HG03460 (cell line): ENCODE measurements at regions not wholly inside any gene's neighbourhood (a gene's known extent, or its start where the extent isn't known, plus 50 kb on each side); places are given as distances from the start of the nearest gene placed in this dataset.

Experiments
- ATAC-seq: cut with Tn5 transposase; IDR thresholded peaks from one replicate; pipeline ENCODE4 v1.9.1; 2021; ENCODE audit not compliant: unreplicated experiment

DNA sequence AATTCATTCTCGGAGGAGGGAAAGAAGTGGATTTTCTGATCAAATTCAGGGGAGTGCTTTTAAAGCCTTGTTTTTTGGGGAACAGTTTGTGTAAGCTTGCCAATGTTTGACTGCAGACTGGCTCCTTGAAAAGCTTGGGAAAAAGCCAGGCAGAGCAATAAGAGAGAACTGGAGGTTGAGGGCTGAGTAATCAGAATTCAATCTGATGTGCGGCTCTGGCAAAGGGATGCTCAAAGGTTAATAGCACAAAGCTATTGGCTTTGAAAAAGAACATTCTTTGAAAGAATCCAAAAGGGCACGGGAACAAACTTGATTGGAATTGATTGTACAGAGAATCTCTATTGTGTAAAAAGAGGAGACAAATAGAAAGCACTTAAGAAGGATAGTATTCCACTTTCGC lies 279.3 kb downstream of the YTHDC2 start:
- ATAC-seq, result no peak

DNA sequence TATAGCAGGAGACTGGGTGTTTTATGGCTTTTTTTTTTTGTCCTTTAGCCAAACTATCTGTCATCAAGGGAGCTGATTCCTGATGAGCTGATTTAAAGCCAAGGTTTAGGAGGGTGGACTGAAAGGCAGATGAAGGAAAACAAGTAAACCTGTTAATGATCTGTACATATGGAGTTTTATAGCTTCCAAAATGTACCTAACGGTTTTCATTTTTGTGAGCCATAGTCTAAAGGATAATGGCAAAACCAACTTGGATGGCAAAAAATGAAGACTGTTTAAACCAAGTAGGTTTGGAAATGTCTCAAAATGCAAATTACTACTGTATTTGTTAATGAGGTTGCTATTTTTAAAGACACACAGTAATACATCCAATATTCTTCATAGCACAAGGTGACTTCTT lies 281.5 kb downstream of the YTHDC2 start:
- no peak for ATAC-seq

DNA sequence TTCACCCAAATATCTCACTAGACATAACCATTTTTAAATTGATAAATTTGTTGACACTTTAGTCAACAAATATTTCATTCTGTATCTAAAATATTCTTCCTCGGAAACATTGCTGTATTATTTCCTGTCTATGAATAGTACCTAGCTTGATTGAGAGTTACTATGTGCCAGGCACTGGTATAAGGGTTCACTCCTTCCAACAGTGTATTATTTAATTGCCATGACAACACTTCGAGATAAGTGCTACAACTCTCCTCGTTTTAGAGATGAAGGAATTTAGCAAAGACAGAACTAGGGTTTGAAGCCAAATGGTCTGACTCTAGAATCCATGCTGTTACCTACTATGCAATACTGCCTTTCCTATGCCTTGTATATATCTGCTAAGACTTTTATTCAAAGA lies 287.2 kb downstream of the YTHDC2 start:
- no peak for ATAC-seq

DNA sequence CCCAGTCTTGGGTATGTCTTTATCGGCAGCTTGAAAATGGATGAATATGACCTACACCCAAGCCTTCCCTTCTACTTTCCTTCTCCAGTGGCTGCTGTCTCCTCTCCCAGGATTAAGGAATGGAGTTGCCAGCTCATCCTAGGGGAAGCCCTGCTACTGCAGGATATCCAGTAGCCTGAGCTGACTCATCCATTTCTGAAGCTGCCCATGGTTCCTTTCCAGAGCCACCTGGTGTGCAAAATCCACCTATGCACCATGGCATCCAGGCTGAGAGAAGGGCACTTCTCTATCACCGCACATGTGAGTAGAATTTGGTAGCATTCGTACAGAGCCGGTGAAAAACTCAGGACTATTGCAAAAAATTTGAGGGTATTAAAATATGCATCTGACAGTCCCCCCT lies 290.8 kb downstream of the YTHDC2 start:
- ATAC-seq, result no peak

DNA sequence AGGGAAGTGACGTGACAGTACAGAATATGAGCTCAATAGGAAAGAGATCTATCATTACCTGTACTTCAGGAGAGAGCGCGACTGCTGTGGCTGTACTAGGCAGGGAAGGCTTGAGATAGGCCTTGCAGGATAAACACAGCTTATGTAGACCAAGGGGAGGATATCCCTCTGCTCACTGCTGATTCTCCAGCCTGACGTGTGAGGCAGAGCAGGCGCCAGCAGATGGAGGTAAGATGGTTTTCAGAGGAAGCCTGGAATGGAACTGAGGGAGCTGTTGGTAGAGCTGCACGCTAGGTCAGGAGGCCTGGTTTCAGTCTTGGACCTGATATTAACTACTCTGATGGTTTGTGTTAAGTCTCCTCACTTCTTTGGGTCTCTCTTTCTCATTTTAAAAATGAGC lies 291.4 kb downstream of the YTHDC2 start:
- no peak for ATAC-seq

DNA sequence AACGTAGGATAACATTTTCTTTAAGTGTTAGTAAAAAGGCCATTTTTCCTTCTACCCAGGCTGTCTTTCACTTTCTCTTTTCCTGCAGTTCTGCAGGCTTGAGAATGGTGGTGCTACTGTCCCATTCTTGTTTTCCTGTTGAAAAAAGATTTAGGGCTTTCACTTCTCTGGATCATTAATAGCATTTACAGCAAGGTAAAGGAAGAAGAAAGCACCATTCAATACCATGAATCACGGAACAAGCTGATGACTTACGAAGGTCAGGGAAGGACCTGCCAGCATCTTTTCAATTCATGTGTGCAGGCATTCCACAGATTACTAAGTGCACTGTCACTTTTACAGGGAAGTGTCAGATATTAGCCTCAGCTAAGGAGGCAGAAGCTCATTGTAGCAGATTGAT lies 292.8 kb downstream of the YTHDC2 start:
- ATAC-seq, result no peak

DNA sequence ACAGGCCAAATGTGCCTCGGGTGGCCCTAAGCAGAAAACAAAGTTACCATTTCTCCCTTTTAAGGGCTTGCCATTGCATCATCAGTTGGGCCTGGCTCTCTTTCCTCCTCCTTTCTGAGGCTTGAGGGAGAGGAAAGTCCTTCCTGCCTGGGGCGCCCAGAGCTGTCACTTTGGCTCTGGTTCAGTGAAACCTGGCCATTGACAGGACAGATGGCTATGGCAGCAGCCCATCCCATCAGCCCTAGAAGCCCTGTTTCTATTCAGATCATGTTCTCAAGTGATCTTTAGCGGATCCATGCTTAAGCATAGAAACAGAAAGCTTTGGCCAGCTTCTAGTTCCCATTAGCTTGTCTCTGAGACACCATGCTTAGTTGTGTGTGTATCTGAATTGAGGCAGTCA lies 293.4 kb downstream of the YTHDC2 start:
- ATAC-seq, result no peak

DNA sequence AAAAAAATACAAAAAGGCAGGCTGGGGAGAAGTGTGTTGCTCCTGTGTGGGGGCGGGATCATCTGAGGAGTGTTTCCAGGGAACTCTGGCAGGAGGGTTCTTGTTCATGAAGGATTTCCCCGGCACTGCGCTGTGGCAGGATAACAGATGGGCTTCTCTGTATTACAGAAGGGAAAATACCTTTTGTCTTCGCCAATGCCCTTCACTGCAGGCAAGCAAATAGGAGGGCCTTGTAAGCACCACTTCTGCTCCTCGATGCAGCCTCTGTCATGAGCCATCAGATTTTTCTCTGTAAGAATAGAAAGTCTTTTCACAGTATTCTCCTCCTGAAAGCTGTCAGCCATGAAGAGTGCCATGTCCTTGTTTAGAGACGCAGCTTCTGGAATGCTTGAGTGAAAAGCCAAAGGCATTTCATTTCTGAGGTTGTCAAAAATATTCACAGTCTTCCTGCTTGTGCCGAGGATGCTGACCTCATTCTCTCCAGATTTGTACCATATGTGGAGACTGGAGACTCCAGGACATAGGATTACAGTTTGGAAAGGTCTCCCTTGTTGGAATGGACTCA lies 294.0 kb downstream of the YTHDC2 start:
- ATAC-seq, result no peak

DNA sequence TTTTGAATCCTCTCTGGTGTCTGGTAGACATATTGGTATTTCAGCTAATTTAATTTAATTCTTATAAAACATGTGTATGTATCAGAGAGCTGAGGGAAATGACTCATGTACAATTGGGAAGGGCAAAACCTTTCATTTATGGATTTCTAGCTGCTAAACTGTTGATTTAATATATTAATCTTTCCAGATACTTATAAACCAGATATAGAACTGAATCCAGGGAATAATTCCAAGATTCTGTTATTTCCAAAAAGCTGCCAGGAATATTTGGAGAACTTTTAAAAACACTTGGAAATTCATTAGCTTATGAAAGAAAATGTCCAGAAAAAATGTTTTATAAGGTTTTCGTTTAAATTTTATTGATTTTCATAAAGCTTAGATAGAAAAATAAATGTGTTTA lies 295.5 kb downstream of the YTHDC2 start:
- ATAC-seq, result no peak

DNA sequence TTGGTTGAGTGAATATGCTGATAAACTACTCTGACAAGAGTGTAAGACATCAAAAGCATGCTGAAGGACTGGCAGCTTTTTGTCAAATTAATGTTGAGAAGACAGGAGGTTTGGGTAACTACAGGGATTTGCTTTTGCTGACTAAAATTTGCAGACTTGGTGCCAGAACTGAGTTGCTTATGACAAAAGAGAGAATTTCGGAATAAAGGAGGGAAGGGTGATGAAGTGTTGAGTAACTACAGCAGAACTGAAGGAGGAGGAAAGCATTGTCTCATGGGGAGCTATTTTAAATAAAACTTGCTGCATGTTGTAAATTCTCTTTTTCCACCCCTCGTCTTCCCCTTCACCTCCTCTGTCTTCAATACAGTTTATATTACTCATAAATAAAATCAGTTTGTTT lies 296.1 kb downstream of the YTHDC2 start:
- no peak for ATAC-seq

DNA sequence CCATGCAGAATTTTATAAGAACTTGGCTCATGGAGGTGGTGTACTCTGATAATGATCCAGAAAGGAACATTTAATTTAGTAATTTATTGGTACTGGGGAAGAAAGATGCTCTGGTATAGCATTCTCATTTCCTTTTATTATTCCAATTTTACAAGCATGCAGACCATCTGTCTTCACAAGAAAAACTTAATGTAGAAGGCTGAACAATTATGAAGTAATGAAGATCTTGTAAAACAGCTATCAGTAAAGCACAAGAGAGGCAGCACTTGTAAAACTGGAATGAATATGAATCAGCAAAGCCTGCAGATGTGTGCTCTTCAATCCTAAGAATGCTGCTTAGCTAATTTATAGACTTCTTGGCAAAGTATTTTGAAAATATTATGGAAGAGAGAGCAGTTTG lies 300.0 kb downstream of the YTHDC2 start:
- ATAC-seq, result no peak

DNA sequence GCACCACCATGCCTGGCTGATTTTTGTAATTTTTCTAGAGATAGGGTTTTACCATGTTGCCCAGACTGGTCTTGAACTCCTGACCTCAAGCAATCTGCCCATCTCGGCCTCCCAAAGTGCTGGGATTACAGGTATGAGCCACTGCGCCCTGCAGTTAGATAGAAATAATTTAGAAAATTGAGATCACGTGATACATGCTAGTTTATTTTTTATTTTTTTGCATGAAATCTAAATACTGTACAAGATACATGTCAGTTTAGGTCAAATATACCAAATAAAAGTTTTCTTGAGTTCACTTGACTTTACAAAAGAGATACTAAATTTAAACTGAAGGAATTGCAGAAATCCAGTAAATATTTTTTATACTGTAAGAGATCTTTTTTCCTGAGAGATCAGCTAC lies 304.2 kb downstream of the YTHDC2 start:
- ATAC-seq, result no peak

DNA sequence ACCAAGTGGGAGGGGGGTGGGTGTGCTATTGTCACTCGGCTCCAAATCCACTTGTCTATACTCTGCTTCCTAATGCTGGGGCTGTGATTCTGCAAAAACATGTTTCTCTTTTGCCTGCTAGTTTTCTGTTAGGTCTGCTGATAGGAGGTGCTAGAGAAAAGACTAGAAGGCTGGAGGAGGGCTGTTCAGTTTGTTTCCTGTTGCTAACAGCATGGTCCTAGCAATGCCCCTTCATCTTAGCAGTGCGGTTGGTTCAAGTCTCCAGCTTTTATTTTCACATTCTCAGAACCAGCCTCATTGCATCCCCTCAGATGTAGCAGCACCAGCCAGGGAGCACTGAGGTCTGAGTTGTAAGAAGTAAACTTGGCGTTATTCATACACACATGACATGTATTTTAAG lies 310.2 kb downstream of the YTHDC2 start:
- ATAC-seq, result no peak

DNA sequence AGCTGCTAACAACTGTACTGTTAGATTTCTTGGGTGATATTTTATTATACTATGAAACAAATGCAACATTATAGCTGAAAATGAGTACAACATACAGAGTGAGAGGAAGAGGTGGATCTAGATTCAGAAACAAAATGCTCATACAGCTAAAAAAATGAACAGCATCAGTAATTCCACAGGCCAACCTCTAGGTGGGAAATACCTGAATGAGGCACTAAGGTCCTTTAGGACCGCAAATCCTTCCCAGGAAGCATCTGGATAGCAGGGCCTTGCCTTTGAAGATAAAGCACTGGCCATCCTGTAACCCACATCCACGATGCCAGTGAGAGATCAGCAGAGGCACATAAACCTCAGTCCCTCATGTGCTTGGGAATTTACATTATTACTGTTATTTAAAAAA lies 310.8 kb downstream of the YTHDC2 start:
- ATAC-seq, result no peak

DNA sequence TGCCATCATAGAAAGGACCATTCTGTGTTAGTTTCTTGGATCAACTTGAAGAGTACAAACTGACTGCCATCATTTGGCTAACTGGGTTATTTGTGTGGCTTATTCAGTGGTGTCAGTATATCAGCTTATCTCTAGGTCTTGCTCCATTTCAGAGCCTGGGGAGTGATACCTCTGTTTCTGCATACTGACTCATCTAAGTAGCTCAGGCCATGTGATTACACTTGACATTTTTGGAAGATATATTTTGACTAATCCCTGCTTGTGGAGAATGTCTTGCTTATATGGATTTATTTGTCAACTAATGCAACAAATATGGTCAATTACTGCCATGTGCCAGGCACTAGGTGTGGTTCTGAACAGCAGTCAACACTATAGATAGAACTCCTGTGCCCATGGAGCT lies 311.7 kb downstream of the YTHDC2 start:
- no peak for ATAC-seq

DNA sequence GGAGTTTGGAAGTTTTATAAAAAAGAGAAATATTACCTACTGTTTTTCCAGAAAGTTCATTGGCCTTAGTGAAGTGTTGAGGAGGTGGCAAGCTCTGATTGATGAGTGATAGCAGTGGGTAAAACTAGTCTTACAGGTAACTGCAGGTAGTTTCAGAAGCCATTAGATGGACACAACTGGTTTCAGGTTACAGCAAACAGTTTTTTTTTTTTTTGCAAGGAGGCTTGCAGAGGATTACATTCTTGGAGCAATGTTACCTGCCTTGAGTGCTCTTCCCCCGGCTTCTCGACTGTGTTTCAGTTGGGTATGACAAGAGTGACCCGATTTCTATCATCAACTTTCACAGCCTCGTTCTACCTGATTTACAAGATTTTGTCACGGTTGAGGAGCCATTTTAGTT lies 333.4 kb downstream of the YTHDC2 start:
- ATAC-seq, result no peak

DNA sequence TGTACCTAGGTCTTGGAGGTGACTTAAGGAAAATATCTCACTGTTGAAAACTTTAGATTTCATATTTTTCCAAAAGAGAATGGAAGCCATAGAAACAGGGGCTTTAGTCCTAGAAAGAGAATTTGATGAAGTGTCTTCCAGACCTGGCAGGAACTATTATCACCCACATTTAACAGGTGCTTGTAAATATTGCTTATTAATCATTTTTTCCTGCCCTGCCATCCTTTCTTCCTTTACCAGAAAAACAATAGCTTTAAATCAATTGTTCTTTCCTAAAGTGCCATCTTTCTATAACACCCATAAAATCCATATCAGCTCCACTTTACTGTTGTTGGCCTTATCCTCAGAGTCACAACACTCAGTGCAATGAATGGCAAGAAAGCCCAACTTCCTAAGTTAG lies 350.9 kb downstream of the YTHDC2 start:
- no peak for ATAC-seq

DNA sequence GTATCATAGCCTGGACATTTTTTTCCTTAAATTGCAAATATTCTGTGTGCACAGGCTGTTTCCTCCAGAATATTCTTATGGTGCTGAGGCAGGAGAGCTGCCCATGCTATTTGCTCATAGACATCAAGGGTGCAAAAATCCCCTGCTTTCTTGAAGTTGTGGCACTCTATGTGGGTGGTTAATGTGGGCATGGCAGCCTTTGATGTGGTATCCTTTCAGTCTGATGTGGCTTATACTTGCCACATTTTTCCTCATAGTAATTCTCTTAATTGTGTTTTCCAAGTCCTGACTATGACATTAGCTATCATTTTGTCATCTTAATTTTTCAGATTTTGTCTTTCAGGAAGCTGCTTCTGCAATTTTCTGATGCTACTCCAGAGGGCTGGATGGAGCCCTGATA lies 353.3 kb downstream of the YTHDC2 start:
- no peak for ATAC-seq

DNA sequence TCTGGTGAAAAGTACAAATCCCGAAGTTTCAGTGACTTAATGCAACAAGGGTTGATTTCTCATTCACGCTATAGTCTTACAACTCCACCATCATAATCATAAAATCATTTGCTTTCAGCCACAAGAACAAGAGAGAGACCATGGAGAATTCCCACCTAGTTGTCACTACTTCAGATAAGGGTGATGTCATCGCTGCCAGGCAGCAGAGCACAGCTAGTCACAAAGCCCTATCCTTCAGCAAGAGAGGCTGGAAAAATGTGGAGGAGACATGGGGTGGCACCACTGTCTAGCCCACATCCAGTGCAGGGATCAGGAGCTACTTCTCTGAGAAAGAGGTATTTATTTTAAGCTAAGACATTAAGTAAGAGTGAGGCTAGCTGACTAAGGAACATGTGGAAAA lies 356.1 kb downstream of the YTHDC2 start:
- no peak for ATAC-seq

DNA sequence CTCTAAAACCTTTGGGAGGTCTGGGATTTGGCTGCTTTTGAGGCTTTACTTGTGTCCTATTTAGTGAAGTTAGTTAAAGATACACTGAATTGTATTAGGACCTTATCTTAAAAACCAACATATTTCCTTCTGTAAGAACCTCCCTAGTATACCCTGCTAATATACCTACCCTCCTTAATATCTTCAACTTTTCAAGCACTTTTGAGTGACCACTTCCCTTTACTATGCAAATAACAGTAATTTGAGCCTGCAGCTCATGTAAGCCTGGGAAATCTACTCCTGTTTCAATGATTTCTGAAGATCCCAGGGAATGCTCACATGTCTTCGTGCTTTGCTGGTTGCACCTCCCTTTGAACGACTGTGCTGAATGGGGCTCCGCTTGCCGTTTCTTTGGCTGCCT lies 358.5 kb downstream of the YTHDC2 start:
- ATAC-seq, result no peak

DNA sequence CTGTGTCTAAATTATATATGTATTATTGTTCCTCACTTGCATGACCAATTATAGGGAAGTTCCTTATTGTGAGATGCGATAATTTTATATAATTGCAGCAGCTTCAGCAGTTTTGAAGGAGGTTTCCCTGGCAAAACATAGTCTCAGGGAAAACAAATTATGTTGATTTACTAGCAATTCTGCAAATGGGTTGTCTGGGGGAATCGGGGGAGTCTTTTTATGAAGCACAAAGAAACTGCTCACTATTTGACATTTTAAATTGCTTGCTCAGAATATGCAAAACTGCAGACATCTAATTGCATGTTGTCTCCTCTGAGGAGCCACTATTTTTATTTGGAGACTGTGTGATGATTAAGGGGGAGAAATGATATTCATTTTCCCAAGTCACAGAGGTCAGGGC lies 361.6 kb downstream of the YTHDC2 start:
- no peak for ATAC-seq

DNA sequence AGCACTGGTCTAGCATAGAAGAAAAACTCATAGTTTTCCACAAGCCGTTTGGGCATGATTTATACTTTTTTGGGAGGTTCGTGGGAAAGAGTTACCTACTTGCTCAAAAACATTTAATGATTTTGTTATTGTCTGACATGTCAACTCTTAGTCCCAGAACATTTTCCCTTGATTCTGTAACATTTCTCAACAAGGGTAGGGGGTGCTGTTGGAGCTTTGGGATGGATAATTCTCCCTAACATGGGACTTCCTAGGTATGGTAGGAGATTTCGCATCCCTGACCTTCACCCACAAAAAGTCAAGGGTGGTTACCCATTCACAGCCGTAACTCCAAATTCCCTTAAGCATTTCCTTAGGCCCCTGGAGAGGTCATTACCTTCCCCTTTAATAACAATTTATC lies 378.0 kb downstream of the YTHDC2 start:
- no peak for ATAC-seq

DNA sequence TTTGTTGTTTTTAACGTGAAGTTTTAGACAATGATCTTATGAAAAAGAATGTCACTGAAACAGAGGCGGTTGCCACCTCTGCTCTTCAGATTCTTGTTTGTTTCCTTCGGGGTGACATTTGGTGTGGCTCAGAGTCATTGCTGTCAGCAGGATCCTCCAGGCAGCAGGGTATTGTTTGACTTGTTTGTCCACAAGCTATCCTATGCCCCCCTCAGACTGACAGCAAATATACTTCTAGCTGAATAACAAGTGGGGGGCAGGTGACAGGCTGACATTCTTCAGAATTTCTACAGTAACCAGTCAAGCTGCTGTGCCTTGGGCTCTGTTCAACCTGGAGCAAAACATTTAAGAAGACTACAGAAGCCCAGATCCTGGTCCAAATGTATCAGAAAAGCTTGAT lies 383.3 kb downstream of the YTHDC2 start:
- ATAC-seq, result no peak

DNA sequence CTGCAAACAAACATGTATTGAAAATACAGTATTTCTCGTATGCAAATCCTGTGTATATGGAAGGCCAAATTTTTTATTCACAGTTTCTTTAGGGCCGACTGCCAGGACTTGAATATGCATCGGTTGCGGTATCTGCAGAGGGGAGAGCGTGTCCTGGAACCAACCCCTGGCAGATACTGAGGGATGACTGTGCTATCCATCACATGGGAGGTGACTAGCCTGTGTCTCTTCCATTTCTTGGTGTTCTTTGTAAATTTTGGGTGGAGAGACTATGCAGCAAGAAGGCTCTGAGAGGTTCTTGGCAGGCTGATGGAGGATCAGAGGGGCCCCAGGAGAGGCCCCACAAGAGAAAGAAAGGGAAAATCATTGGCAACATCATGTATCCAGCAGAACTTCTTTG lies 384.3 kb downstream of the YTHDC2 start:
- no peak for ATAC-seq
